HG03520 (cell line): ENCODE measurements at regions not wholly inside any gene's neighbourhood (a gene's known extent, or its start where the extent isn't known, plus 50 kb on each side); places are given as distances from the start of the nearest gene placed in this dataset.

Experiments
- ATAC-seq: cut with Tn5 transposase; IDR thresholded peaks from one replicate; pipeline ENCODE4 v1.9.1; 2021; ENCODE audit warnings: mild to moderate bottlenecking, moderate library complexity; ENCODE audit not compliant: unreplicated experiment

GRCh38 chr5:2575871-2576270 is 175.6 kb downstream of the IRX2 start:
- no peak for ATAC-seq

- no peak for ATAC-seq
Measured at GRCh38 chr5:2575292-2575691, 176.2 kb downstream of the IRX2 start.

- no peak for ATAC-seq
Measured at GRCh38 chr5:2574155-2574554, 177.3 kb downstream of the IRX2 start.

DNA sequence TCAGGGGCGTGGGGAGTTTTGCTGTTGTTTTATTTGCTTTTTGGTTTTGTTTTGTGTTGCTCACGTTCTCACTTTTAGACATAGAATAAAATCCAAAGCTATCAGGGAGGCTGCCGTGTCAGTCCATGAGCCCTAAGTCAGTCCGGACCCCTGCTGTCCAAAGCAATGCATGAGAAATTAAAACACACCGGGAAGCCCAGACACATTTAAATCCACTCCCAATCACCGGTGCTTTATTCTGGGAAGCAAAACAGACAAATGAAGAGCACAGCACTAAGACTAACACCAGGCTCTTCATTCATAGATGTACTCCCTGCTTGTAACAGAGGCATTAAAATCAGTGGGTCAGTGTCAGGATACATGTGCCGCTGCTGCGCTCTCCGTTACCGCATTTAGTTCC is 180.9 kb downstream of the IRX2 start:
- no peak for ATAC-seq

GRCh38 chr5:2569774-2570542 is 181.5 kb downstream of the IRX2 start:
- no peak for ATAC-seq

DNA sequence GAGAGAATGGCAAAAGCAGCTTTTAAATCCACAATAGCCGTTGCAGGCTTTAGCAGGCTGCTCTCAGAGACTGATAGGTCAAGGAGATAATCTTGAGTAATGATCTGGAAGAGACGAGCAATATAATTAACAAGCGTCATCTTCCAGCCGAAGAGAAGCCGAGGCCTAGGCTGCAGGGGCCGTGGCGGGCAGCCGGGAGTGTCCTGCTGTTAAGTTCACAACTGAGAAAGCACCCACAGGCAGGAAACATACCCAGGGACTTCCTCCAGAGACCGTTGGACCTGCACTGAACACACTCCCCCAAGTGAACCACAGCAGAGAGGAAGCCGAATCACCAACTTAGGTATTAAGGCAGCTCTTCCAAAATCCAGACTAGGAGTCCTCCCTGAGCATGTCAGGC is 182.3 kb downstream of the IRX2 start:
- ATAC-seq = no peak

GRCh38 chr5:2566284-2566683 is 185.2 kb downstream of the IRX2 start:
- ATAC-seq = no peak

- no peak for ATAC-seq
Measured at GRCh38 chr5:2565147-2565546, 186.3 kb downstream of the IRX2 start.

DNA sequence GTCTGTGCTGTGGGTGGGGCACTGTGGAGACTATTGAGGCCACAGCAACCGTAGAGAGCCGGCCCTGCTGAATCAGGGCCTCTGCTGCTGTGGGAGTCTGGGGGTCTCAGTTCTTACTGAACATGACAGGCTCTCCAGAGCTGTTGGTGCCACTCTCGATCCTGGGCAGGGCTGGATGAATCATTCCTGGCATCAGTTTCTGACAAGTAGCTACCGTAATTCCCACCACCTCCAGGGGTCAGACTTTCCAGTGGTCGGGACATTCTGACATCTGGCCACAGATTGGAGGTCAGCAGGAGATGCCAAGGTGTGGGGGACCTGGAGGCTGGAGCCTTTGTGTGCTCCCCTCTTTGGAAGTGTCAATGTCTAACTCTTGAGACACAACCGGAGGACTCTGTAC is 188.4 kb downstream of the IRX2 start:
- no peak for ATAC-seq

- ATAC-seq = no peak
Measured at GRCh38 chr5:2562036-2562435, 189.4 kb downstream of the IRX2 start.

- ATAC-seq = no peak
Measured at GRCh38 chr5:2560435-2560834, 191.0 kb downstream of the IRX2 start.

DNA sequence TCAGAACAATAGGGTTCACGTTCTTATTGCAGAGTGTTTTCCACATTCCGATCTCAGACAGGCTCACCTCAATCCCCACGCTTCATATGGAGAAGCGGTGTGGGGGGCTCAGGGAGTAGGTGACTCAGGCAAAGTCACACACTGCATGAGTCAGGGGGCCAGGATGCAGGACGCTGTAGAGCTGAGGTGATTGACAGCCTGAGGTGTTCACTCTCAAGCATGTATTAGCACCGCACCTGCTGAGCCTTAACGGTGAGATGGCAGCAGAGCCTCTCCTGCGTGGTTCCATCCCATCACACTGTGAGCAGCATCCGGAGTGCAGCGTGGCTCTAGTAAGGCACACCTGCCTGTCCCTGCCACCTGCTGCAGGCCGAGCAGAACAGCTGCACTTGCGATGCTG is 194.0 kb downstream of the IRX2 start:
- ATAC-seq = no peak

GRCh38 chr5:2556375-2556966 is 195.0 kb downstream of the IRX2 start:
- ATAC-seq = no peak

DNA sequence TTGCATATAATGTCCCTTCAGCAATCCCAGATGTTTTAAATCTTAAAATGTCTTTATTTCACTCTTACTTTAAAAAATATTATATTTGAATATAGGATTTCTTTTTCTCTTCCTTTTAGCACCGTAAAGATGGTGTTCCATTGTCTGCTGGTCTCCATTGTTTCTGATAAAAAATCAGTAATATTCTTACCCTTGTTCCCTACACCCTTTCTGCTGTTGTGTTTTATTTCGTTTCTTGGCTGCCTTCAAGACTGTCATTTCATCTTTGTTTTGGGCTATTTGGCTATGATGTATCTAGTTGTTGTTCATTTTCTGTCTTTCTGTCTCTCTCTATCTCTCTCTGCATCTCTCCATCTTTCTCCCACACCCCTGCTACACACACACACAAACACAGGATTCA is 197.9 kb downstream of the IRX2 start:
- no peak for ATAC-seq

GRCh38 chr5:2550509-2550908 is 201.0 kb downstream of the IRX2 start:
- no peak for ATAC-seq

- no peak for ATAC-seq
Measured at GRCh38 chr5:2549900-2550299, 201.6 kb downstream of the IRX2 start.

DNA sequence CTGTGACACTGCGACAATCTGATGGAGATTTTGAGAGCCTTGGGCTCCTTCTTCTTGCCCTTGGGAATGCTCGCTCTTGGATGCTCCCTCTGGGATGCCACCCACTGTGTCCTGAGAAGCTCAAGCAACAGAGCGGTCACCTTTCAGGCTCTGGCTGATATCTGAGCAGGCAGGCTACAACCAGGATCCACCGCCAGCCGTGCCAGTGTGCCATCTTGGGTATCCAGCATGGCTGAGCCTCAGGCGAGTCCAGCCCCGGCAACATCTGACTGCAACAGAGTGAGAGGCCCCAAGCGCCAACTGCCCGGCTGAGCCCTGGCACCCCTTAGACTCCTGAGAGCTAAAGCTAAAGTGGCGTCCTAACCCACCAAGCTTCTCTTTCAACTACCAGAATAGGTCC is 202.1 kb downstream of the IRX2 start:
- no peak for ATAC-seq

DNA sequence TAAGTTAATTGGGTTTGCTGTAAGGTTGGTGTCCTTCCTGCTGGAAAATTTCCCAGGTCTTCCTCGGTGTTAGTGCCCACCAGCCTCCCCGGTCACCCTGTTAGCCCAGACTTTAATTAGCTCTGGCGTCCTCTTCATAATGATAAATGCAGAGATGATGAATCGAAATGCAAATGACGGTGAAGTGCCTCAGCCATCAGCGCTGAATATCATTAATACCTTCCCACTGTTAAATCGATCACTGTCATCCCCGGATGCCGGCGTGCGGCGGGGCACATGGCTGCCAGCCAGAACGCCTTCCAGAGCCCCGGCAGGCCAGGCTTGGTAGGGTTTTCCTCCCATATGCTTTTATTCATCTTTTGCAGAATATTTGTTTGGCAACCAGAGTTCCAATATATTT is 204.5 kb downstream of the IRX2 start:
- ATAC-seq = no peak

DNA sequence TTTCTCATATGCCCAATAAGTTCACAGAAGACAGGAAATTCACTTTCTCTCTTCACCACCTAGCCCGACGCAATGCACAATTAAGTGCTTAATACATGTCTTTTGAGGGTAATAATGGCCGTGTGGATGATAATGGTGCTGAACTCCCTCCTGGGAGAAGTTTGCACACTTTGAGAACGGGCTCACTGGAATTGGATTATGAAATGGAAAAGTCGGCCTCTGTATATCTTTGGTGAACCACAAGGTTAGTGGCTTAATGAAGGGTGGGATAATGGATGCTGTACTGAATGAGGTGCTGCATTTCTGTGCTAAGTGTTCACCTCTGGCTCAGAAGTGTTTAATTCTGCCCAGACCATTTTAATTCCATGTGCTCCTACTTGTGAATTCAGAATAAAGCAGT is 207.5 kb downstream of the IRX2 start:
- ATAC-seq = no peak

GRCh38 chr5:2542821-2543220 is 208.7 kb downstream of the IRX2 start:
- no peak for ATAC-seq

- ATAC-seq = no peak
Measured at GRCh38 chr5:2542026-2542425, 209.5 kb downstream of the IRX2 start.

GRCh38 chr5:2538169-2538568 is 213.3 kb downstream of the IRX2 start:
- ATAC-seq = no peak
